ENCODE measurements at regions not wholly inside any gene's neighbourhood (a gene's known extent, or its start where the extent isn't known, plus 50 kb on each side); places are given as distances from the start of the nearest gene placed in this dataset.

DNA sequence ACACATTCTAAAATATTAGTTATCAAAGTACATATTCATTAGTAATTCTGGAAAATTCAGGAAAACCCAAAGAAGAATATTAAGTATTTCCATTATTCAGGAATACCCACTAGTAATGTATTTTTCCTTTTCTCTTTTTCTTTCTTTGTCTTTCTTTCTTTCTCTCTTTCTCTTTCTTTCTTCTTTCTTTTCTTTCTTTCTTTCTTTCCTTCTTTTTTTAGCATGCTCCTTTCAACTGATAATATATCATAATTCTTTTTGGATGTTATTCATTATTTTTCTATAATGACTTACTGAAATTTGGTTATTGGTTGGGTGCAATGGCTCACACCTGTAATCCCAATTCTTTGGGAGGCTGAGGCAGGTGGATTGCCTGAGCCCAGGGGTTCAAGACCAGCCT lies 175.6 kb upstream of the RAB4A start:
- no peak for TF ChIP-seq TAF1 (IDR thresholded peaks at IDR 0.05; ENCODE audit: low read depth, low read length)
- TF ChIP-seq POLR2A (IDR thresholded peaks at IDR 0.05; ENCODE audit: low read depth, low read length), result no peak
- no peak for TF ChIP-seq POLR2AphosphoS5 (IDR thresholded peaks at IDR 0.05; ENCODE audit: low read depth, low read length)
- no peak for TF ChIP-seq PAX5 (IDR thresholded peaks at IDR 0.05; ENCODE audit: insufficient read depth, low read length, severe bottlenecking)
- TF ChIP-seq SPI1 (IDR thresholded peaks at IDR 0.05; ENCODE audit: low read depth, low read length), result no peak

All from GM12891 (cell line).